ENCODE measurements at regions not wholly inside any gene's neighbourhood (a gene's known extent, or its start where the extent isn't known, plus 50 kb on each side); places are given as distances from the start of the nearest gene placed in this dataset.

GRCh38 chr11:104652996-104653395, 245.3 kb downstream of the CASP12 start:
- DNase-seq = no peak

- DNase-seq = no peak
Measured at GRCh38 chr11:104650234-104650633, 248.0 kb downstream of the CASP12 start.

GRCh38 chr11:104649002-104649401, 249.3 kb downstream of the CASP12 start:
- DNase-seq = no peak

- no peak for DNase-seq
Measured at GRCh38 chr11:104645261-104646222, 252.7 kb downstream of the CASP12 start.

- DNase-seq = no peak
Measured at GRCh38 chr11:104637662-104638170, 260.5 kb downstream of the CASP12 start.

- DNase-seq = peak; percentile 22
Measured at GRCh38 chr11:104633226-104633625, 265.0 kb downstream of the CASP12 start.

- peak; percentile 11 for DNase-seq
Measured at GRCh38 chr11:104630352-104630751, 267.9 kb downstream of the CASP12 start.

GRCh38 chr11:104625246-104625645, 273.0 kb downstream of the CASP12 start:
- peak; percentile 79 for DNase-seq

- no peak for DNase-seq
Measured at GRCh38 chr11:104624021-104624420, 274.2 kb downstream of the CASP12 start.

- DNase-seq = peak; percentile 14
Measured at GRCh38 chr11:104623518-104623917, 274.7 kb downstream of the CASP12 start.

- DNase-seq = no peak
Measured at GRCh38 chr11:104620991-104621390, 277.3 kb downstream of the CASP12 start.

GRCh38 chr11:104619751-104620150, 278.5 kb downstream of the CASP12 start:
- DNase-seq = peak; percentile 10

GRCh38 chr11:104618954-104619353, 279.3 kb downstream of the CASP12 start:
- no peak for DNase-seq

GRCh38 chr11:104614961-104615360, 283.3 kb downstream of the CASP12 start:
- no peak for DNase-seq

GRCh38 chr11:104614117-104614680, 284.1 kb downstream of the CASP12 start:
- DNase-seq = no peak

- DNase-seq = no peak
Measured at GRCh38 chr11:104610635-104611034, 287.6 kb downstream of the CASP12 start.

- DNase-seq = peak; percentile 93
Measured at GRCh38 chr11:104609311-104610085, 288.8 kb downstream of the CASP12 start.

- no peak for DNase-seq
Measured at GRCh38 chr11:104602643-104603042, 295.6 kb downstream of the CASP12 start.

GRCh38 chr11:104594228-104594958, 303.9 kb downstream of the CASP12 start:
- no peak for DNase-seq

- no peak for DNase-seq
Measured at GRCh38 chr11:104588970-104589369, 309.3 kb downstream of the CASP12 start.

- DNase-seq = no peak
Measured at GRCh38 chr11:104588446-104588845, 309.8 kb downstream of the CASP12 start.

GRCh38 chr11:104584823-104585222, 313.4 kb downstream of the CASP12 start:
- DNase-seq = no peak

- no peak for DNase-seq
Measured at GRCh38 chr11:104583857-104584256, 314.4 kb downstream of the CASP12 start.

All from NCI-H446 treated with DMSO at 0.1 percent for 48 hours (cell line).